Fibroblast of lung (primary cell): ENCODE measurements at regions not wholly inside any gene's neighbourhood (a gene's known extent, or its start where the extent isn't known, plus 50 kb on each side); places are given as distances from the start of the nearest gene placed in this dataset.

Source experiments
- EZH2 ChIP-seq: IDR thresholded peaks from 2 replicates; pipeline ENCODE4 v1.5.1; 2012; ENCODE audit warnings: low read length, control low read depth, mild to moderate bottlenecking; ENCODE audit errors: missing control alignments
- TF ChIP-seq, protein P1 (sequence below), 2 donors: IDR thresholded peaks in 1 of 2; conservative IDR thresholded peaks in 1 of 2; 1 replicate in 1 of 2; 2 replicates in 1 of 2; pipeline ENCODE4 v1.5.1; 2011 to 2012; ENCODE audit warnings: low read length in 2 of 2, control low read depth in 1 of 2, inconsistent platforms in 1 of 2, low read depth in 1 of 2, mild to moderate bottlenecking in 1 of 2

DNA sequence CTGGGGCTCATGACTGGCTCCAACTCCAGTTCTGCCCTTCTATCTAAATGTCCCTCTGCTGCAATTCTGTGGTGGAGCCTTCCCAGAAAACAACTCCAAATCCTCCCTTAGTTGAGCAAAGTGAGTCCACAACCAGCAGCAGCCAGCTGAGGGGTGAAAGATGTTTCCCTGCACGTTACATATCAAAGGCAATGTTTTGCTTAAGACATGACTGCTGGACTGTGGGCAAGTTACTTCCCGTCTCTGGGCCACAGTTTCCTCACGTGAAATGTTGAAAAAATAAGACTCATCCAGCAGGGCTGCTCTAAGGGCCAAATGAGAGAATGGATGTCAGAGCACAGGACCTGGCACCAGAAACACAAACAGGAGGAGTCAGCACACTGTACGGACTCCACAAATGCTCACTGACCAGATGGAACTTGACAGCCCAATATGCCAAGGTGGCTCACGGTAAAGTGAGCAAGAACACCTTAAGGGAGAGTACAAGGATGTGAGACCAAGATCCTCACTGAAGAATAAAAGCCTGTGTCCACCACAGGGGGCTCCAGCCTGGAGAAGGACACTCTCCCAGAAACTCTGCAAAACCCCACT is 138.4 kb upstream of the ABCA1 start:
- TF ChIP-seq, protein P1, sequence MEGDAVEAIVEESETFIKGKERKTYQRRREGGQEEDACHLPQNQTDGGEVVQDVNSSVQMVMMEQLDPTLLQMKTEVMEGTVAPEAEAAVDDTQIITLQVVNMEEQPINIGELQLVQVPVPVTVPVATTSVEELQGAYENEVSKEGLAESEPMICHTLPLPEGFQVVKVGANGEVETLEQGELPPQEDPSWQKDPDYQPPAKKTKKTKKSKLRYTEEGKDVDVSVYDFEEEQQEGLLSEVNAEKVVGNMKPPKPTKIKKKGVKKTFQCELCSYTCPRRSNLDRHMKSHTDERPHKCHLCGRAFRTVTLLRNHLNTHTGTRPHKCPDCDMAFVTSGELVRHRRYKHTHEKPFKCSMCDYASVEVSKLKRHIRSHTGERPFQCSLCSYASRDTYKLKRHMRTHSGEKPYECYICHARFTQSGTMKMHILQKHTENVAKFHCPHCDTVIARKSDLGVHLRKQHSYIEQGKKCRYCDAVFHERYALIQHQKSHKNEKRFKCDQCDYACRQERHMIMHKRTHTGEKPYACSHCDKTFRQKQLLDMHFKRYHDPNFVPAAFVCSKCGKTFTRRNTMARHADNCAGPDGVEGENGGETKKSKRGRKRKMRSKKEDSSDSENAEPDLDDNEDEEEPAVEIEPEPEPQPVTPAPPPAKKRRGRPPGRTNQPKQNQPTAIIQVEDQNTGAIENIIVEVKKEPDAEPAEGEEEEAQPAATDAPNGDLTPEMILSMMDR (conservative IDR thresholded peaks at IDR 0.05 in 1 of 2, IDR thresholded peaks at IDR 0.05 in 1 of 2; ENCODE audit: low read depth in 1 of 2, low read length in 2 of 2), result no peak
- TF ChIP-seq EZH2, result no peak
